Activated CD4-positive, alpha-beta T cell treated with anti-CD3 and anti-CD28 coated beads, Interleukin-2, amount 10 ng/mL, durations not matched to agents 24 days and 14 days (primary cell): ENCODE measurements at regions not wholly inside any gene's neighbourhood (a gene's known extent, or its start where the extent isn't known, plus 50 kb on each side); places are given as distances from the start of the nearest gene placed in this dataset.

ENCODE experiments used
- DNase-seq: peaks from one replicate; pipeline ENCODE4 v3.0.0; 2022
- H3K27ac Mint-ChIP-seq: one replicate; pipeline ENCODE4 v1.8.0; 2022; ENCODE audit warnings: mild to moderate bottlenecking, mixed read lengths
- H3K27me3 Mint-ChIP-seq: one replicate; pipeline ENCODE4 v1.8.0; 2022; ENCODE audit warnings: mixed read lengths
- H3K36me3 Mint-ChIP-seq: one replicate; pipeline ENCODE4 v1.8.0; 2022; ENCODE audit warnings: low read depth, mild to moderate bottlenecking, mixed read lengths
- H3K4me1 Mint-ChIP-seq: one replicate; pipeline ENCODE4 v1.8.0; 2021; ENCODE audit warnings: mixed read lengths
- H3K4me3 Mint-ChIP-seq: one replicate; pipeline ENCODE4 v1.8.0; 2022; ENCODE audit warnings: mild to moderate bottlenecking, moderate library complexity, mixed read lengths
- H3K9me3 Mint-ChIP-seq: one replicate; pipeline ENCODE4 v1.8.0; 2021; ENCODE audit warnings: mixed read lengths
- intact Hi-C: fragments of 100-400 bp; cut with micrococcal nuclease; formaldehyde crosslinking; loops from one replicate; pipeline ENCODE4 v1.15.1; 2023

- Mint-ChIP-seq H3K4me1 (no peaks in the 10 kb centered on the region), H3K9me3 (no peaks in the 10 kb centered on the region), H3K27me3 (peaks cover 2% of the 10 kb centered on the region), H3K36me3 (no peaks in the 10 kb centered on the region), H3K4me3 (no peak overlapping the region), H3K27ac (no peak overlapping the region)
- intact Hi-C loops: no loop called here
- DNase-seq: no peak
These were observed 162.1 kb downstream of the CD8B2 start for GRCh38 chr2:106649306-106649705.

GRCh38 chr2:106653465-106653864 is 166.3 kb downstream of the CD8B2 start:
- Mint-ChIP-seq H3K27me3 (peaks cover 2% of the 10 kb centered on the region), H3K4me1 (no peaks in the 10 kb centered on the region), H3K36me3 (no peaks in the 10 kb centered on the region), H3K9me3 (no peaks in the 10 kb centered on the region), H3K27ac (no peak overlapping the region), H3K4me3 (no peak overlapping the region)
- intact Hi-C loops: no loop called here
- DNase-seq: no peak

GRCh38 chr2:106658616-106659015 is 171.5 kb downstream of the CD8B2 start:
- no peaks in the 10 kb centered on the region for H3K27me3 Mint-ChIP-seq
- no peak overlapping the region for H3K27ac Mint-ChIP-seq
- H3K4me1 Mint-ChIP-seq: no peaks in the 10 kb centered on the region
- H3K4me3 Mint-ChIP-seq: no peak overlapping the region
- intact Hi-C loops: no loop called here
- H3K9me3 Mint-ChIP-seq: no peaks in the 10 kb centered on the region
- H3K36me3 Mint-ChIP-seq: no peaks in the 10 kb centered on the region
- DNase-seq: no peak

- Mint-ChIP-seq H3K27me3 (no peaks in the 10 kb centered on the region), H3K9me3 (no peaks in the 10 kb centered on the region), H3K4me3 (no peak overlapping the region), H3K4me1 (no peaks in the 10 kb centered on the region), H3K36me3 (no peaks in the 10 kb centered on the region), H3K27ac (no peak overlapping the region)
- intact Hi-C loops: no loop called here
- DNase-seq: no peak
These were observed 177.5 kb downstream of the CD8B2 start for GRCh38 chr2:106664669-106665068.

- H3K4me3 Mint-ChIP-seq: no peak overlapping the region
- no peaks in the 10 kb centered on the region for H3K36me3 Mint-ChIP-seq
- DNase-seq: no peak
- H3K27ac Mint-ChIP-seq: no peak overlapping the region
- intact Hi-C loops: no loop called here
- no peaks in the 10 kb centered on the region for H3K4me1 Mint-ChIP-seq
- H3K9me3 Mint-ChIP-seq: no peaks in the 10 kb centered on the region
- no peaks in the 10 kb centered on the region for H3K27me3 Mint-ChIP-seq
These were observed 180.4 kb downstream of the CD8B2 start for GRCh38 chr2:106667478-106668070.

GRCh38 chr2:106685180-106685897 is 198.2 kb downstream of the CD8B2 start:
- Mint-ChIP-seq H3K4me3 (no peak overlapping the region), H3K27ac (no peak overlapping the region), H3K27me3 (no peaks in the 10 kb centered on the region), H3K9me3 (no peaks in the 10 kb centered on the region), H3K36me3 (no peaks in the 10 kb centered on the region), H3K4me1 (no peaks in the 10 kb centered on the region)
- DNase-seq: no peak
- intact Hi-C loops: no loop called here

GRCh38 chr2:106686814-106687213 is 199.2 kb downstream of the ST6GAL2 start:
- intact Hi-C loops: no loop called here
- no peak overlapping the region for H3K27ac Mint-ChIP-seq
- no peak for DNase-seq
- H3K9me3 Mint-ChIP-seq: no peaks in the 10 kb centered on the region
- no peaks in the 10 kb centered on the region for H3K36me3 Mint-ChIP-seq
- no peaks in the 10 kb centered on the region for H3K27me3 Mint-ChIP-seq
- H3K4me1 Mint-ChIP-seq: no peaks in the 10 kb centered on the region
- H3K4me3 Mint-ChIP-seq: no peak overlapping the region

GRCh38 chr2:106694964-106695470 is 190.9 kb downstream of the ST6GAL2 start:
- intact Hi-C loops: no loop called here
- Mint-ChIP-seq H3K27me3 (no peaks in the 10 kb centered on the region), H3K4me1 (no peaks in the 10 kb centered on the region), H3K36me3 (no peaks in the 10 kb centered on the region), H3K9me3 (no peaks in the 10 kb centered on the region), H3K27ac (no peak overlapping the region), H3K4me3 (no peak overlapping the region)
- DNase-seq: no peak

GRCh38 chr2:106695919-106696318 is 190.0 kb downstream of the ST6GAL2 start:
- intact Hi-C loops: no loop called here
- Mint-ChIP-seq H3K4me3 (no peak overlapping the region), H3K36me3 (no peaks in the 10 kb centered on the region), H3K4me1 (no peaks in the 10 kb centered on the region), H3K27me3 (no peaks in the 10 kb centered on the region), H3K9me3 (no peaks in the 10 kb centered on the region), H3K27ac (no peak overlapping the region)
- no peak for DNase-seq

- intact Hi-C loops: no loop called here
- Mint-ChIP-seq H3K9me3 (no peaks in the 10 kb centered on the region), H3K4me3 (no peak overlapping the region), H3K4me1 (no peaks in the 10 kb centered on the region), H3K27me3 (no peaks in the 10 kb centered on the region), H3K27ac (no peak overlapping the region), H3K36me3 (no peaks in the 10 kb centered on the region)
- no peak for DNase-seq
These were observed 185.4 kb downstream of the ST6GAL2 start for GRCh38 chr2:106700616-106701015.

GRCh38 chr2:106701203-106702022 is 184.6 kb downstream of the ST6GAL2 start:
- Mint-ChIP-seq H3K9me3 (no peaks in the 10 kb centered on the region), H3K4me3 (no peak overlapping the region), H3K27ac (no peak overlapping the region), H3K4me1 (no peaks in the 10 kb centered on the region), H3K36me3 (no peaks in the 10 kb centered on the region), H3K27me3 (no peaks in the 10 kb centered on the region)
- intact Hi-C loops: no loop called here
- no peak for DNase-seq

GRCh38 chr2:106703161-106703560 is 182.8 kb downstream of the ST6GAL2 start:
- no peak overlapping the region for H3K27ac Mint-ChIP-seq
- intact Hi-C loops: no loop called here
- H3K4me1 Mint-ChIP-seq: no peaks in the 10 kb centered on the region

GRCh38 chr2:106704798-106705197 is 181.2 kb downstream of the ST6GAL2 start:
- Mint-ChIP-seq H3K36me3 (no peaks in the 10 kb centered on the region), H3K4me1 (no peaks in the 10 kb centered on the region), H3K27ac (no peak overlapping the region), H3K9me3 (no peaks in the 10 kb centered on the region), H3K27me3 (no peaks in the 10 kb centered on the region), H3K4me3 (no peak overlapping the region)
- no peak for DNase-seq
- intact Hi-C loops: no loop called here

More at GRCh38 chr2:106703161-106703560, 182.8 kb downstream of the ST6GAL2 start:
- H3K27me3 Mint-ChIP-seq: no peaks in the 10 kb centered on the region
- H3K36me3 Mint-ChIP-seq: no peaks in the 10 kb centered on the region
- no peaks in the 10 kb centered on the region for H3K9me3 Mint-ChIP-seq
- no peak overlapping the region for H3K4me3 Mint-ChIP-seq
- no peak for DNase-seq

GRCh38 chr2:106705877-106706276 is 180.1 kb downstream of the ST6GAL2 start:
- intact Hi-C loops: no loop called here
- Mint-ChIP-seq H3K4me3 (no peak overlapping the region), H3K4me1 (no peaks in the 10 kb centered on the region), H3K27ac (no peak overlapping the region), H3K9me3 (no peaks in the 10 kb centered on the region), H3K36me3 (no peaks in the 10 kb centered on the region), H3K27me3 (no peaks in the 10 kb centered on the region)
- no peak for DNase-seq
